ENCODE measurements at regions not wholly inside any gene's neighbourhood (a gene's known extent, or its start where the extent isn't known, plus 50 kb on each side); places are given as distances from the start of the nearest gene placed in this dataset.

DNA sequence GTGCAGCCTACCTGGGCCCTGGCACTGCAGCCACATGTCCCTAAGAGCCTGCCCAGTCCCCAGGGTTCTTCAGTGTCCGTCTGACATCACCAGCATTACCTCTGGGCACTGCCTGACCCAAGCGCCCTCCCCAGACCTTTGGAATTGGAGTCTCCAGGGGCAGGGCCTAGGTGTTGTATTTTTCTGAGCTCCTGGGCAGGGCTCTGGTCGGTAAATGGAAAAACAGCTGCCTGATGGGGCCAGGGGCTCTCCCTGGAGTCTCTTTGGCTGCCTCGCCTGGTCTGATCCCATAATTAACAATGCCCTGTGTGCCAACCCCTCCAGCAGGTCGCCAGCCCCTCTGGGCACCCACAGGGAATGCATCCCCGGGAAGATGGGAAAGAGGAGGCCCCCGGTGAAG lies 710.2 kb downstream of the BRD1 start (continued):
- TF ChIP-seq, protein P1, sequence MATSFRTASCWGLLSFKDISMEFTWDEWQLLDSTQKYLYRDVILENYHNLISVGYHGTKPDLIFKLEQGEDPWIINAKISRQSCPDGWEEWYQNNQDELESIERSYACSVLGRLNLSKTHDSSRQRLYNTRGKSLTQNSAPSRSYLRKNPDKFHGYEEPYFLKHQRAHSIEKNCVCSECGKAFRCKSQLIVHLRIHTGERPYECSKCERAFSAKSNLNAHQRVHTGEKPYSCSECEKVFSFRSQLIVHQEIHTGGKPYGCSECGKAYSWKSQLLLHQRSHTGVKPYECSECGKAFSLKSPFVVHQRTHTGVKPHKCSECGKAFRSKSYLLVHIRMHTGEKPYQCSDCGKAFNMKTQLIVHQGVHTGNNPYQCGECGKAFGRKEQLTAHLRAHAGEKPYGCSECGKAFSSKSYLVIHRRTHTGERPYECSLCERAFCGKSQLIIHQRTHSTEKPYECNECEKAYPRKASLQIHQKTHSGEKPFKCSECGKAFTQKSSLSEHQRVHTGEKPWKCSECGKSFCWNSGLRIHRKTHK (tag by site-specific recombination; IDR thresholded peaks at IDR 0.05), result no peak
- TF ChIP-seq KLF10 (tag by site-specific recombination; IDR thresholded peaks at IDR 0.05) (no peak), ZNF302 (tag by site-specific recombination; IDR thresholded peaks at IDR 0.05; ENCODE audit: low read depth) (no peak), TCF7L2 (IDR thresholded peaks at IDR 0.05; ENCODE audit: borderline replicate concordance, low read depth, low read length) (no peak), ZNF571 (tag by site-specific recombination; IDR thresholded peaks at IDR 0.05) (no peak), ZNF24 (tag by site-specific recombination; IDR thresholded peaks at IDR 0.05) (no peak), ZSCAN30 (tag by site-specific recombination; IDR thresholded peaks at IDR 0.05) (no peak), ZNF768 (tag by site-specific recombination; IDR thresholded peaks at IDR 0.05) (no peak)
- TF ChIP-seq, protein P2, sequence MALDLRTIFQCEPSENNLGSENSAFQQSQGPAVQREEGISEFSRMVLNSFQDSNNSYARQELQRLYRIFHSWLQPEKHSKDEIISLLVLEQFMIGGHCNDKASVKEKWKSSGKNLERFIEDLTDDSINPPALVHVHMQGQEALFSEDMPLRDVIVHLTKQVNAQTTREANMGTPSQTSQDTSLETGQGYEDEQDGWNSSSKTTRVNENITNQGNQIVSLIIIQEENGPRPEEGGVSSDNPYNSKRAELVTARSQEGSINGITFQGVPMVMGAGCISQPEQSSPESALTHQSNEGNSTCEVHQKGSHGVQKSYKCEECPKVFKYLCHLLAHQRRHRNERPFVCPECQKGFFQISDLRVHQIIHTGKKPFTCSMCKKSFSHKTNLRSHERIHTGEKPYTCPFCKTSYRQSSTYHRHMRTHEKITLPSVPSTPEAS (tag by site-specific recombination; IDR thresholded peaks at IDR 0.05), result no peak

DNA sequence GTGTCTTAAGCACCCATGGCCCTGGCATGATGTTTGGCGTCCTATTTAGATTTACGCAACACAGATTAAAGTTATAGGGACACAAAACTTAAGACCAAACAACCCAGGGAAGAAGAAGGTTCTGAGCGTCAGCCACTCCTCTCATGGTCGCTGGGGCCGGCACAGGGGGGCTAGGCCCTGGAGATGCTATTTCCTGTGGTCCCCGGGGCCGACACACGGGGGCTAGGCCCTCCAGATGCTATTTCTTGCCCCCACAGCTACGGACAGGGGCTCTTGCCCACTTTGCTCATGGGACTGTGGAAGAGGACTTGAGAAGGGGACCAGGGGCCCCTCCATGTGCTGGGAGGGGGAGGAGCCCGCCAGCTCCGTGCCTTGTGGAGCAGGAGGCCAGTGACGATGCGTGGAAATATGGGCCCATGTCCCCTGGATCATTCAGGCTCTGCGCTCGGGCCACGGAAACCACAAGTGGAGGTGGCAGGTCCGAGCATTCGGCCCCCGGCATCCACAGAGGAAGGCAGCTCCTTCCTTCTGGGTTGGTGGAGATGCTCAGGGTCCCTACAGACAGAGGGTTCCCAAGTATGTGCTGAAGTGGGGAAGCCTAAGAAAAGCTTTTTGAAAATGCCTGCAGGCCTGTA lies 711.1 kb downstream of the BRD1 start:
- no peaks in the 10 kb centered on the region for H3K4me1 ChIP-seq (ENCODE audit: control insufficient read depth, insufficient read depth, low read length)
- ChIA-PET CTCF (no interaction called here), POLR2A (no interaction called here)
- H3K36me3 ChIP-seq (ENCODE audit: control insufficient read depth in 2 of 2, insufficient read depth in 1 of 2, low read length in 2 of 2), result no peaks in the 10 kb centered on the region
- no peak overlapping the region for H3K4me3 ChIP-seq (ENCODE audit: low read depth, low read length)
- TF ChIP-seq ZBTB21 (tag by site-specific recombination; IDR thresholded peaks at IDR 0.05) (no peak), ZNF623 (tag by site-specific recombination; IDR thresholded peaks at IDR 0.05) (no peak), EGR2 (tag by site-specific recombination; IDR thresholded peaks at IDR 0.05; ENCODE audit: low read depth) (no peak), ZBTB7A (tag by site-specific recombination; IDR thresholded peaks at IDR 0.05; ENCODE audit: low read depth) (no peak), ZNF10 (tag by site-specific recombination; IDR thresholded peaks at IDR 0.05) (no peak), ZNF146 (tag by site-specific recombination; IDR thresholded peaks at IDR 0.05) (no peak), MZF1 (tag by site-specific recombination; IDR thresholded peaks at IDR 0.05; ENCODE audit: borderline replicate concordance) (no peak), ZNF560 (tag by site-specific recombination; IDR thresholded peaks at IDR 0.05; ENCODE audit: borderline replicate concordance) (no peak), ZSCAN30 (tag by site-specific recombination; IDR thresholded peaks at IDR 0.05) (no peak), ZNF701 (tag by site-specific recombination; IDR thresholded peaks at IDR 0.05) (no peak), SALL2 (tag by site-specific recombination; IDR thresholded peaks at IDR 0.05; ENCODE audit: borderline replicate concordance) (no peak), KLF16 (tag by site-specific recombination; IDR thresholded peaks at IDR 0.05) (no peak)
- TF ChIP-seq, protein P3, sequence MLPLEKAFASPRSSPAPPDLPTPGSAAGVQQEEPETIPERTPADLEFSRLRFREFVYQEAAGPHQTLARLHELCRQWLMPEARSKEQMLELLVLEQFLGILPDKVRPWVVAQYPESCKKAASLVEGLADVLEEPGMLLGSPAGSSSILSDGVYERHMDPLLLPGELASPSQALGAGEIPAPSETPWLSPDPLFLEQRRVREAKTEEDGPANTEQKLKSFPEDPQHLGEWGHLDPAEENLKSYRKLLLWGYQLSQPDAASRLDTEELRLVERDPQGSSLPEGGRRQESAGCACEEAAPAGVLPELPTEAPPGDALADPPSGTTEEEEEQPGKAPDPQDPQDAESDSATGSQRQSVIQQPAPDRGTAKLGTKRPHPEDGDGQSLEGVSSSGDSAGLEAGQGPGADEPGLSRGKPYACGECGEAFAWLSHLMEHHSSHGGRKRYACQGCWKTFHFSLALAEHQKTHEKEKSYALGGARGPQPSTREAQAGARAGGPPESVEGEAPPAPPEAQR (tag by site-specific recombination; IDR thresholded peaks at IDR 0.05), result no peak
- TF ChIP-seq, protein P4, sequence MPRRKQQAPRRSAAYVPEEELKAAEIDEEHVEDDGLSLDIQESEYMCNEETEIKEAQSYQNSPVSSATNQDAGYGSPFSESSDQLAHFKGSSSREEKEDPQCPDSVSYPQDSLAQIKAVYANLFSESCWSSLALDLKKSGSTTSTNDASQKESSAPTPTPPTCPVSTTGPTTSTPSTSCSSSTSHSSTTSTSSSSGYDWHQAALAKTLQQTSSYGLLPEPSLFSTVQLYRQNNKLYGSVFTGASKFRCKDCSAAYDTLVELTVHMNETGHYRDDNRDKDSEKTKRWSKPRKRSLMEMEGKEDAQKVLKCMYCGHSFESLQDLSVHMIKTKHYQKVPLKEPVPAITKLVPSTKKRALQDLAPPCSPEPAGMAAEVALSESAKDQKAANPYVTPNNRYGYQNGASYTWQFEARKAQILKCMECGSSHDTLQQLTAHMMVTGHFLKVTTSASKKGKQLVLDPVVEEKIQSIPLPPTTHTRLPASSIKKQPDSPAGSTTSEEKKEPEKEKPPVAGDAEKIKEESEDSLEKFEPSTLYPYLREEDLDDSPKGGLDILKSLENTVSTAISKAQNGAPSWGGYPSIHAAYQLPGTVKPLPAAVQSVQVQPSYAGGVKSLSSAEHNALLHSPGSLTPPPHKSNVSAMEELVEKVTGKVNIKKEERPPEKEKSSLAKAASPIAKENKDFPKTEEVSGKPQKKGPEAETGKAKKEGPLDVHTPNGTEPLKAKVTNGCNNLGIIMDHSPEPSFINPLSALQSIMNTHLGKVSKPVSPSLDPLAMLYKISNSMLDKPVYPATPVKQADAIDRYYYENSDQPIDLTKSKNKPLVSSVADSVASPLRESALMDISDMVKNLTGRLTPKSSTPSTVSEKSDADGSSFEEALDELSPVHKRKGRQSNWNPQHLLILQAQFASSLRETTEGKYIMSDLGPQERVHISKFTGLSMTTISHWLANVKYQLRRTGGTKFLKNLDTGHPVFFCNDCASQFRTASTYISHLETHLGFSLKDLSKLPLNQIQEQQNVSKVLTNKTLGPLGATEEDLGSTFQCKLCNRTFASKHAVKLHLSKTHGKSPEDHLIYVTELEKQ (tag by site-specific recombination; IDR thresholded peaks at IDR 0.05; ENCODE audit: borderline replicate concordance), result no peak
- H3K27ac ChIP-seq (ENCODE audit: extremely low read depth, low read depth, low read length), result no peak overlapping the region
- no peaks in the 10 kb centered on the region for H3K9me3 ChIP-seq (ENCODE audit: control insufficient read depth, insufficient read depth, low read depth, low read length)
